D341Med (cell line): ENCODE measurements at regions not wholly inside any gene's neighbourhood (a gene's known extent, or its start where the extent isn't known, plus 50 kb on each side); places are given as distances from the start of the nearest gene placed in this dataset.
"Not testable (repeated sequence)": the region's sequence is repeated elsewhere in the genome, so short reads cannot be mapped to it uniquely, and the experiment has no call there.

Source experiments
- DNase-seq: peaks from one replicate; pipeline ENCODE4 v3.0.0; 2012; ENCODE audit warnings: low spot score

GRCh38 chr5:108587821-108588220 lies 159.9 kb upstream of the FER start:
- DNase-seq, result no peak

GRCh38 chr5:108581026-108581425 lies 166.7 kb upstream of the FER start:
- DNase-seq, result no peak

- no peak for DNase-seq
Observed at GRCh38 chr5:108579236-108579635, 168.5 kb upstream of the FER start.

GRCh38 chr5:108578791-108579190 lies 168.9 kb upstream of the FER start:
- DNase-seq, result no peak

- DNase-seq, result no peak
Observed at GRCh38 chr5:108567429-108567828, 180.3 kb upstream of the FER start.

- no peak for DNase-seq
Observed at GRCh38 chr5:108564441-108564840, 182.5 kb upstream of the FBXL17 start.

GRCh38 chr5:108562205-108562454 lies 180.2 kb upstream of the FBXL17 start:
- DNase-seq, result no peak

GRCh38 chr5:108561416-108562204 lies 179.7 kb upstream of the FBXL17 start:
- no peak for DNase-seq

- no peak for DNase-seq
Observed at GRCh38 chr5:108560581-108560980, 178.7 kb upstream of the FBXL17 start.

GRCh38 chr5:108560166-108560565 lies 178.3 kb upstream of the FBXL17 start:
- DNase-seq, result no peak

GRCh38 chr5:108558840-108559239 lies 176.9 kb upstream of the FBXL17 start:
- not testable (repeated sequence) for DNase-seq

GRCh38 chr5:108558142-108558541 lies 176.2 kb upstream of the FBXL17 start:
- not testable (repeated sequence) for DNase-seq

- DNase-seq, result no peak
Observed at GRCh38 chr5:108557686-108558085, 175.8 kb upstream of the FBXL17 start.

- DNase-seq, result no peak
Observed at GRCh38 chr5:108556441-108557145, 174.7 kb upstream of the FBXL17 start.

GRCh38 chr5:108548684-108549596 lies 167.0 kb upstream of the FBXL17 start:
- no peak for DNase-seq

GRCh38 chr5:108546939-108547338 lies 165.0 kb upstream of the FBXL17 start:
- no peak for DNase-seq

GRCh38 chr5:108545301-108545700 lies 163.4 kb upstream of the FBXL17 start:
- no peak for DNase-seq

GRCh38 chr5:108543486-108543885 lies 161.6 kb upstream of the FBXL17 start:
- no peak for DNase-seq

- no peak for DNase-seq
Observed at GRCh38 chr5:108541836-108542235, 159.9 kb upstream of the FBXL17 start.

- no peak for DNase-seq
Observed at GRCh38 chr5:108536321-108536720, 154.4 kb upstream of the FBXL17 start.

- DNase-seq, result not testable (repeated sequence)
Observed at GRCh38 chr5:108532129-108532445, 150.2 kb upstream of the FBXL17 start.

GRCh38 chr5:108531367-108532128 lies 149.7 kb upstream of the FBXL17 start:
- DNase-seq, result no peak
